Urinary bladder (tissue), 3 donors: ENCODE measurements at regions not wholly inside any gene's neighbourhood (a gene's known extent, or its start where the extent isn't known, plus 50 kb on each side); places are given as distances from the start of the nearest gene placed in this dataset.

Experiments used
- DNase-seq: peaks from one replicate; pipeline ENCODE4 v3.0.0-alpha.2; 2015; ENCODE audit errors: extremely low spot score
- H3K27ac ChIP-seq: one replicate; pipeline ENCODE4 v1.5.1; 2013; ENCODE audit warnings: low read depth, mild to moderate bottlenecking, moderate library complexity
- H3K36me3 ChIP-seq: one replicate; pipeline ENCODE4 v1.6.1; 2013; ENCODE audit warnings: mild to moderate bottlenecking, moderate library complexity; ENCODE audit not compliant: insufficient read depth
- H3K4me1 ChIP-seq: one replicate; pipeline ENCODE4 v1.6.1; 2013; ENCODE audit warnings: mild to moderate bottlenecking, moderate library complexity; ENCODE audit not compliant: insufficient read depth
- H3K4me3 ChIP-seq: one replicate; pipeline ENCODE4 v1.5.1; 2013; ENCODE audit warnings: low read depth, low read length
- WGBS: extraction: QIAGEN DNeasy Blood & Tissue Kit; methylation state at CpG from one replicate; pipeline ENCODE4 v1.1.7; 2013; 5-methylcytosine and 5-hydroxymethylcytosine counted together
- donor health status: healthy with polysubstance abuse.
- donor health status: healthy.

DNA sequence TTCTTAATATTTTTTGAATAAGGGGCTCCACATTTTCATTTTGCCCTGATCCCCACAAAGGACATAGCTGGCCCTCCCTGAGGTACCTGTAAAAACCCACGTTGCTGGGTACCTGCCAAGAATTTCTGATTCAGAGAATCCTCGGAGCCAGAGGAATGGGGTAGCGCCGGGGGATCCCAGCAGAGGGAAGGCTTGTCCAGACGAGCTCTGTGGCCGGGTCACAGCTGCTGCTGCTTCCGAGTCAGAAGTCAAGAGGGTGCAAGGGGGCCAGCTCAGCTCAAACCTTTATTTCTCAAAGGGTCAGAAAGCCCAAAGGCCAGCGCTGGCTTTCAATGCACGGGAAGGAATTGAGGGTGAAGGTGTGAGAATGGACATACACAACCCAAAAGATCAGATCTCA, 68.9 kb upstream of the SDK2 start:
- WGBS: 34% methylated on average over 9 of the region's 9 CpGs
- Histone ChIP-seq H3K4me3 (no peak overlapping the region), H3K27ac (no peak overlapping the region), H3K36me3 (no peaks in the 10 kb centered on the region), H3K4me1 (no peaks in the 10 kb centered on the region)
- DNase-seq: no peak

DNA sequence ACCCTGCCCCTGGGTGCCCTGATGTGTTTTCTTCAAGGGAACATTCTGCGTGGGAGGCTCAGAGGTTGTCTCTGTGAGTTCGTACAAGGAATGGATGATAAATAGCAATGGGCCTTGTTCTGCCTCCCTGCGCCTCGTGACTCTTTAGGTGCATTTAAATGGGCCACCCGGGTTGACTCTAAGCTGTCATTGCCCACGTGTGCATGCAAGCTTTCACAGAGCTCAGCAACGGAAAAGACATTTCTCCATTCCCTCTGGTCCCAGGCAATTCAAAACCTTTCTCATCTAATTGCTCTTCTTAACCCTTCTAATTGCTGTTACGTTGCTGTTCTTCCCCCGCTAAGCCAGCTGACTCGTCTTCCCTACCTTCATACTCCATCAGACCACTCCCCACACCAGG, 71.5 kb upstream of the SDK2 start:
- DNase-seq: no peak
- Histone ChIP-seq H3K4me3 (no peak overlapping the region), H3K4me1 (no peaks in the 10 kb centered on the region), H3K36me3 (no peaks in the 10 kb centered on the region), H3K27ac (no peak overlapping the region)
- WGBS: 65% methylated on average over 10 of the region's 10 CpGs

DNA sequence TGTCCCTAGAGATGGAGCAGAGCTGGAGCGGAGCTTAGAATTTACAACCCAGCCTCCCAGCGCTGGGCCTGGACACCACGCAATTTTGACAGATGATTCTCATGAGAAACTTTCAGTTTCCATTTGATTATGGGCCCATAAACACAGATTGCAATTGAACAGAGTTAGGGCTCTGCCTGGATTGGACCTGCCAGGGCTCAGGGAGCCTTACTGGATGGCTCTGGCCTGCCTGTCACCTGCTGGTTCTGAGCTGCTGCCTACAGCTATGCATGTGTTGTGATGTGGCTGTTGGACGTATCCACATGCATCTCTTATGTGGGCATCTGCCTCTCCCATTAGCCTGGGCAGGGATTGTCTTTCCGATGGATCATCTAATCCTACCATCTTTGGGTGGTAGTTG, 73.4 kb upstream of the SDK2 start:
- Histone ChIP-seq H3K4me3 (no peak overlapping the region), H3K27ac (no peak overlapping the region), H3K4me1 (no peaks in the 10 kb centered on the region), H3K36me3 (no peaks in the 10 kb centered on the region)
- no peak for DNase-seq
- WGBS: 89% methylated on average over 5 of the region's 5 CpGs

DNA sequence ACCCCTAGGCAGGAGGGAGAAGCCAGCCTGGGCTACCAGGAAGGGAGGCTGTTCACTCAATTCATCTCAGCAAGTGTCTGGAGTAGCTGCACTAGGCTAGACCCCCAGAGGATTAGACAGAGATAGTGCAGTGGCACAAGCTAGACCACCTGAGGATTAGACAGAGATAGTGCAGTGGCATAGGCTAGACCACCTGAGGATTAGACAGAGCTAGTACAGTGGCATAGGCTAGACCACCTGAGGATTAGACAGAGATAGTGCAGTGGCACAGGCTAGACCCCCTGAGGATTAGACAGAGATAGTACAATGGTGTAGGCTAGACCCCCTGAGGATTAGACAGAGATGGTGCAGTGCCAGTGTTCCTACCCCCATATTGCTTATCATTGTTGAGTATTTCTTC, 74.1 kb upstream of the SDK2 start:
- Histone ChIP-seq H3K36me3 (no peaks in the 10 kb centered on the region), H3K4me1 (no peaks in the 10 kb centered on the region), H3K4me3 (no peak overlapping the region), H3K27ac (no peak overlapping the region)
- no peak for DNase-seq

DNA sequence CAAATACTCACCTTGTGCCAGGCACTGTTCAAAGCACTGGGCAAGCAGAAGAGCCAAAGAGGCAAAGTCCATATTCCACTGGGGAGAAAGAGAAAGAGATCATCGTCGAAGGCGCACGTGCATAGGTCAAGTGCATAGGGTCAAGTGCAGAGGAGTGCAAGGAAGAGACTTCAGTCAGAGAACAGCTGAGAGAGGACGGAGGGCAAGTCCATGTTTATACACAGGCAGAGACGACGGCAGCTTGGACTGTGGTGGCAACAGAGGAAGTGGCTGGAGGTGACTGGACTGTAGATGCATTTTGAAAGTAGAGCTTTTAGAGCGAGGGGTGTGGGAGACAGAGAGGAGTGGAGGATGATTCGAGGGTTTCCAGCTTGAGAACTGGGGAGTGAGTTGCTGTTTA, 74.7 kb upstream of the SDK2 start:
- Histone ChIP-seq H3K4me1 (no peaks in the 10 kb centered on the region), H3K36me3 (no peaks in the 10 kb centered on the region), H3K4me3 (no peak overlapping the region), H3K27ac (no peak overlapping the region)
- DNase-seq: no peak
- WGBS: 66% methylated on average over 9 of the region's 9 CpGs

DNA sequence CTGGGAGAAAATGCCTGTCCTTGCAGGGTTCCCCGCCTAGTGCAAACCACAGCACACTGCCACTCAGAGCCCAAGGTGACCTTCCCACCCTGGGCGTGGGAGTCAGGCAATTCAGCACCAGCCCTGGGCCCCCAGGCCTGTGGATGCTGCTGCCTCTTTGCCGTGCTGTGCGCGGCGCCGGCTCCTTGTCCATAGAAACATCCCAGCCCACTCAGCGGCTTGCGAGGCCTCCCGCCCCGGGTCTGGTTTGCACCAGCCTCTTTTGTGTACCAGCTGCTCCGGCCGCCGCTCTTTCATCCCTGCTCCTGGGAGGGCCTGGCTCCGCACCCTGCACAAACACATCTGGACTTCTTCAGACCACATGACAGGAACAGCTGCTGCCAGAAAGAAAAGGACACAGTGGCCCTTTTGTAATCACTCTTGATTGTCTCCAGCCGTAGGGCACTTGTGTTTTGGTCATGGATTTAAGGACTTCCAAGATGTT, 75.4 kb upstream of the SDK2 start:
- Histone ChIP-seq H3K27ac (no peak overlapping the region), H3K36me3 (no peaks in the 10 kb centered on the region), H3K4me1 (no peaks in the 10 kb centered on the region), H3K4me3 (no peak overlapping the region)
- DNase-seq: no peak
- WGBS: 34% methylated on average over 16 of the region's 16 CpGs

DNA sequence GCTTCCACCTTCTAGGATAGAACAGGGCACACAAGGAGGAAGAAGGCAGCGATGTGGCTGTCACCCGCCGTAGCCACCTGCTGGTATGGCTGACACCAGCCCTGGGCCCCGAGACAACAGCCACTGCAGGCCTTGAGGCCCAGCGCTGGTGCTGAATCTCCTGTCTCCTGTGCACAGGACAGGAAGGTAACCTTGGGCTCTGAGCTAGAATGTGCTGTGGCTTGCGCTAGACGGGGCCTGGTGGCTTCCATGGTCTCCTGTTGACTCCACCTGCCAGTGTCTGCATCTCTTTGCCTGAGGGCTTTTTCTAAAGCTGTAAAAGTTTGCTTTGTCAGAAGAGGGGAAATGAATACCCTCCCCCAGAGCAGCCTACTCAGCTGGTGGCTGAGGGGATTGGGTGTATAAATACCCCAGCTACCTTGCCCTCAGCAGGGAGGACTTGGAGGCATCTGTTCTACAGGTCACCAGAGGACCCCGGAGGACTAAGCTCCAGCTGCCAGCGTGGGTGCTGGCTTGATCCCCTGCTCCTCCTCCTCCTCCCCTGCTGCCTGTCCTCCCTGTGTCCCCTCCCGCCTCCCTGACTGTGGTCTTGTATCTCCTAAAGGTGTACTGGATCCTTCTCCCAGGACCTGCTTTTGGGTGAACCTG, 76.1 kb upstream of the SDK2 start:
- H3K27ac ChIP-seq: no peak overlapping the region
- 93% methylated on average over 10 of the region's 10 CpGs for WGBS
- no peak for DNase-seq
- H3K4me1 ChIP-seq: no peaks in the 10 kb centered on the region
- H3K36me3 ChIP-seq: no peaks in the 10 kb centered on the region
- H3K4me3 ChIP-seq: no peak overlapping the region

DNA sequence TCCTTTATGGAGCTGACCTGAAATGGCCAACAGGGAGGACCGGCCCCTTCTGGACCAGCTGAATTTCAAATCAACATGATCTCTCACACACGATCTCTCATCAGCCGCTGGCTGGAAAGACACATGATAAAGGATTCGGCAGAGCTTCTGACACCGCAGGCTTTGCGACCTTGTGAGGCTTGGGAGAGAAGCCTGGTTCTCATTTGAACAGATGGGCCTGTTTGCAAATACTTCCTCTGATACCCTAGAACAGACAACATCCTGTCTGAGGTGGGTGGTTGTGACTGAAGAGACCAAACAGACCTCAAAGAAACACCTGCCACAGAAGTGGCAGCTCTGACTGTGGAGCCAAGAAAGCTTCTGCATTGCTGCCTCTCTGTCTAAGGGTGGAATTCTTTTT, 77.9 kb upstream of the SDK2 start:
- DNase-seq: no peak
- 70% methylated on average over 6 of the region's 6 CpGs for WGBS
- Histone ChIP-seq H3K27ac (no peak overlapping the region), H3K4me3 (no peak overlapping the region), H3K36me3 (no peaks in the 10 kb centered on the region), H3K4me1 (no peaks in the 10 kb centered on the region)

DNA sequence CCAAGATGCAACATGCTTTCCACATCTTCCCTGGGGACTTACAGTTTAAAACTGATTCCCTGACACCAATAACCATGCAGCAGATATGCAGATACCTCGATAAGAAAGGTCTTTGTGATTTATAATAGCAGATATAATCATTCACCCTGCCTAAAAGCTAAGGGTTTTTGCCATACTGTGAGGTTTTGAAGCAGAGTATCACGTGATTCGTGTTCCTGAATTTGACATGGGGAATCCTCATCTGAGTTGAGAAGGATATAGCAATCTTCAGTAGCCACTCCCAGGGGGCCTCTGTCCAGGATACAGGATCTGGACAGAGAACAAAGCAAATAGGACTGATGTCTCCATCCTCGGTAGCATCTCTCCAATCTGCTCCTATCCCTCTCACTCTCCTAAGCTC, 79.1 kb upstream of the SDK2 start:
- DNase-seq: no peak
- no peaks in the 10 kb centered on the region for H3K4me1 ChIP-seq
- WGBS: 69% methylated on average over 4 of the region's 4 CpGs
- H3K36me3 ChIP-seq: no peaks in the 10 kb centered on the region
- no peak overlapping the region for H3K27ac ChIP-seq
- H3K4me3 ChIP-seq: no peak overlapping the region

DNA sequence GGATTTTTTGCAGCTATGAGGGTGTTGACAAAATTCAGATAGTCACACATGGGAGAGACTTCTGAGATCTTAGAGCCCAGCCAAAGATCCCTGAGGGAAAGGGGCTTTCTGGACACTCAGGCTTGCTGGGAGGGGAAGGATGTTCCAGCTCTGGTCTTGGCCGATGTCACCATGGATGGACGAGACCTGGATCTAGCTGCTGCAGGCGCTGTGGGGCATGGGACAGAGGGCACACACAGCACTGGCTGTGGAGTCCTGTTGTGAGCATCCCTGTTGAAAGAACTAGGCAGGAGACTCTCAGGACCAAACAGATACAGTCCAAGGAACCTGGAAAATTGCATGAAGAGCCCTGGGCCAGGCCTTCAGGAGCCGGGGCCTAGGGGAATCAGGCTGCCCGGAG, 80.1 kb upstream of the SDK2 start:
- Histone ChIP-seq H3K36me3 (no peaks in the 10 kb centered on the region), H3K4me3 (no peak overlapping the region), H3K4me1 (no peaks in the 10 kb centered on the region), H3K27ac (no peak overlapping the region)
- WGBS: 93% methylated on average over 5 of the region's 5 CpGs
- DNase-seq: no peak

DNA sequence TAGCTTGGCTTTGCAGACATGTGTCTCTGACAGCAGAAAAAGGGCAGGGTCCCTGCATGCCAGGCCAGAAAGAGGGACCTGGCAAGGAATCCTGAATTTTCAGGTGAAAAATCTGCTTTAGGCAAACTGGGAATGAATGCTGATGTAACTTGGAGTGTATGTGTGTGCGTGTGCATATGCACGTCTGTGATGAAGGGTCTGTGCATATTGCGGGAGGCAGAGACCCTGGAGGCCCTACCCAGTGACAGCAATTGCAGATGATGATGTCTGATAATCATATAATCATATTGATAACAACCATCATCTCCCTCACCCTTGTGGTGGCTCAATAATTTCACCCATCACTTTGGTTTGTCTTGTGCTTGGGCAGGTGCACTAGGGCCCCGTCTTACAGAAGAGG, 80.7 kb upstream of the SDK2 start:
- no peak overlapping the region for H3K27ac ChIP-seq
- WGBS: 94% methylated on average over 4 of the region's 4 CpGs
- no peak for DNase-seq
- H3K4me1 ChIP-seq: no peaks in the 10 kb centered on the region
- no peaks in the 10 kb centered on the region for H3K36me3 ChIP-seq
- H3K4me3 ChIP-seq: no peak overlapping the region

DNA sequence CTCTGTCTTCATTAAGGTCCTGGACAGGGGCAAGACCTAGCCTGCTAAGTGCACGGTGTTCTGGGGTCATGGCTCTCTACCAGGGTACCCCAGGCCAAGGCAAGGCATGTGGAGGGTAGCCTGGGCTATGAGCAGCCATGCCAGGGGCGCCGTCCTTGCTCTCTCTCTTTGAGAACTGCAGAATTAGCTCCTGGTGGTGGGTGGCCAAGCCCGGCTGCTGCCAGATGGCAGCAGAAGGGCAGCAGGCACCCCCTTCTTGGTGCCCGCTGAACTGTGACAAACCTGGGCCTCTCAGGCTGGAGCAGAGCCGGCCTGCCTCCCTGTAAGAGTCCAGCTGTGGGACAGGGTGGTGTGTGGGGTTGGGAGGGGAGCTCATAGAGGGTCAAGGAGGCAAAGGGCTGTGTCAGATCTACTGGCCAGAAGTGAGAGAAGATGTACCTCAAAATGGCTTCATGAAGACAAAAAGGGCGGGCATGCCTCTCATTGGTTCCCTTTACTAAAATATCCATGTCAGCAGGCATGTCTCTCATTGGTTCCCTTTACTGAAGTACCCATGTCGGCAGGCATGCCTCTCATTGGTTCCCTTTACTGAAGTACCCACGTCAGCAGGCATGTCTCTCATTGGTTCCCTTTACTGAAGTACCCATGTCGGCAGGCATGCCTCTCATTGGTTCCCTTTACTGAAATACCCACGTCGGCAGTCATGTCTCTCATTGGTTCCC, 81.7 kb upstream of the SDK2 start:
- H3K36me3 ChIP-seq: no peaks in the 10 kb centered on the region
- H3K27ac ChIP-seq: no peak overlapping the region
- no peak overlapping the region for H3K4me3 ChIP-seq
- no peaks in the 10 kb centered on the region for H3K4me1 ChIP-seq
- no peak for DNase-seq
- 80% methylated on average over 9 of the region's 12 CpGs for WGBS

DNA sequence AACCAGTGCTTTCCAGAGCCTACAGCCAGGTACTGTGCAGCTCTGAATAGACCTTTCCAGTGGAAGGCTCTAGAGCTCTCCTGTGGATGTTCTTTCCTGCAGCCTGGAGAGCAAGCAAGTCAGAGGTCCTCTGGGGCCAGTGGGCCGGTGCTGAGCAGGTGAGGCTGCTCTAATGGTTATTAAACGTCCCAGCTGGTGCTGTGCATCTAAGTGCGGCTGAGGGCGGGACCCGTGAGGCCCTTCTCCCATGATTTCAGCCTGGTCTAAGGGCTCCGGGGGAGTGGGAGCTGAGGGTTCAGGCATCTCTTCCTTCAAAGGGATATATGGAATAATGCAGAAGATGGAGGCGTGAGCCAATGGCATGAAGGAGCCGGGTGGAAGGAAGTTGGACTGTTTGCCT, 83.7 kb upstream of the SDK2 start:
- H3K36me3 ChIP-seq: no peaks in the 10 kb centered on the region
- WGBS: 81% methylated on average over 8 of the region's 8 CpGs
- DNase-seq: no peak
- no peaks in the 10 kb centered on the region for H3K4me1 ChIP-seq
- H3K4me3 ChIP-seq: no peak overlapping the region
- H3K27ac ChIP-seq: no peak overlapping the region

DNA sequence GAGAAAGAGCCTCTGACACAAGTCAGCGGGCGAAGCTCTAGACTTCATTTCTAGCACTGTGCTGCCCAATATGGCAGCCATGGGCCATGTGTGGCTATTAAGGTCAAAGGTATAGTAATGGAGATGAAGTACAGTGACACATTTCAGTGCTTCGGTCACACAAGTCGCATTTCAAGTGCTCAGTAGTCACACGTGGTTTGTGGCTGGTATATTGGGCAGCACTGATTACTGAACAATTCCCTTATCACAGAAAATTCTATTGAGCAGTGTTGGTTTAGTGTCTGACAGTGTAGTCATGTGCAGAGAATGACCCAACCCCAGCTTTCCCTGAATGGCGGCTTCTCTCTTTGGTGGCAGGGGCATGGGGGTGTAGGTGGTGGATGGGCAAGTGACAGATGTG, 84.9 kb upstream of the SDK2 start:
- H3K4me3 ChIP-seq: no peak overlapping the region
- 86% methylated on average over 6 of the region's 6 CpGs for WGBS
- no peak for DNase-seq
- H3K36me3 ChIP-seq: no peaks in the 10 kb centered on the region
- H3K27ac ChIP-seq: no peak overlapping the region
- no peaks in the 10 kb centered on the region for H3K4me1 ChIP-seq
